Keratinocyte (primary cell): ENCODE measurements at regions not wholly inside any gene's neighbourhood (a gene's known extent, or its start where the extent isn't known, plus 50 kb on each side); places are given as distances from the start of the nearest gene placed in this dataset.

ENCODE experiments used
- DNase-seq: peaks from one replicate; pipeline ENCODE4 v3.0.0-alpha.2; 2011; ENCODE audit warnings: low read depth, missing footprints, low spot score
- FAIRE-seq: peaks from 2 replicates; lab custom pipeline; 2011; peaks lifted over from hg19 to GRCh38; lab: Jason Lieb, UNC
- H2AFZ ChIP-seq: 2 replicates; pipeline ENCODE4 v1.6.0; 2012; ENCODE audit warnings: low read length, control low read depth, inconsistent platforms; ENCODE audit not compliant: control insufficient read depth
- H3K27ac ChIP-seq: 2 replicates; pipeline ENCODE4 v1.5.1; 2011; ENCODE audit warnings: low read length; ENCODE audit not compliant: control insufficient read depth, insufficient read depth
- H3K27me3 ChIP-seq: 3 replicates; pipeline ENCODE4 v1.6.0; 2011; ENCODE audit warnings: low read length; ENCODE audit not compliant: control insufficient read depth, insufficient read depth; ENCODE audit errors: extremely low read depth
- H3K36me3 ChIP-seq, 2 experiments: 2 replicates in 1 of 2; 3 replicates in 1 of 2; pipeline ENCODE4 v1.5.1; 2011; ENCODE audit warnings: low read length in 2 of 2, mild to moderate bottlenecking in 1 of 2; ENCODE audit not compliant: control insufficient read depth in 2 of 2, insufficient read depth in 2 of 2; ENCODE audit errors: extremely low read depth in 1 of 2
- H3K4me1 ChIP-seq: 3 replicates; pipeline ENCODE4 v1.5.1; 2011; ENCODE audit warnings: low read length; ENCODE audit not compliant: control insufficient read depth, insufficient read depth; ENCODE audit errors: extremely low read depth
- H3K4me2 ChIP-seq: 3 replicates; pipeline ENCODE4 v1.6.0; 2011; ENCODE audit warnings: low read depth, low read length; ENCODE audit not compliant: control insufficient read depth, insufficient read depth; ENCODE audit errors: extremely low read depth
- H3K4me3 ChIP-seq, 3 experiments: fragments of 200-600 bp in 1 of 3; sonication (generic) in 1 of 3; 2 replicates in 2 of 3; 3 replicates in 1 of 3; pipeline ENCODE4 v1.5.1; 2011 to 2016; ENCODE audit warnings: low read length in 3 of 3, mild to moderate bottlenecking in 3 of 3, control low read depth in 2 of 3, inconsistent platforms in 1 of 3, low read depth in 1 of 3, mixed read lengths in 1 of 3, mixed run types in 1 of 3, moderate library complexity in 1 of 3; ENCODE audit not compliant: control insufficient read depth in 2 of 3, insufficient read depth in 2 of 3; ENCODE audit errors: extremely low read depth in 1 of 3
- H3K79me2 ChIP-seq: 2 replicates; pipeline ENCODE4 v1.6.0; 2012; ENCODE audit warnings: low read length; ENCODE audit not compliant: control insufficient read depth, insufficient read depth
- H3K9ac ChIP-seq: 3 replicates; pipeline ENCODE4 v1.6.0; 2011; ENCODE audit warnings: low read length; ENCODE audit not compliant: control insufficient read depth, insufficient read depth; ENCODE audit errors: extremely low read depth
- H3K9me1 ChIP-seq: 3 replicates; pipeline ENCODE4 v1.6.0; 2011; ENCODE audit warnings: low read length; ENCODE audit not compliant: control insufficient read depth, insufficient read depth; ENCODE audit errors: extremely low read depth
- H3K9me3 ChIP-seq: 2 replicates; pipeline ENCODE4 v1.5.1; 2012; ENCODE audit warnings: low read depth, low read length; ENCODE audit not compliant: control insufficient read depth
- H4K20me1 ChIP-seq: 3 replicates; pipeline ENCODE4 v1.6.0; 2011; ENCODE audit warnings: low read length; ENCODE audit not compliant: control insufficient read depth, insufficient read depth; ENCODE audit errors: extremely low read depth
- CTCF ChIP-seq, 3 experiments: IDR thresholded peaks in 1 of 3; conservative IDR thresholded peaks in 1 of 3; optimal IDR thresholded peaks in 1 of 3; 2 replicates in 2 of 3; 3 replicates in 1 of 3; pipeline versions ENCODE3 to v1.5.1; 2011; ENCODE audit warnings: low read length in 3 of 3, mild to moderate bottlenecking in 3 of 3, moderate library complexity in 2 of 3, control low read depth in 1 of 3, inconsistent platforms in 1 of 3; ENCODE audit not compliant: insufficient read depth in 2 of 3; ENCODE audit errors: extremely low read depth in 1 of 3
- EZH2 ChIP-seq: IDR thresholded peaks from one replicate; pipeline ENCODE4 v1.6.1; 2012; ENCODE audit warnings: inconsistent platforms, mild to moderate bottlenecking, low read length, moderate library complexity
- dilution Hi-C: fragments of 300-500 bp; cut with MboI; formaldehyde crosslinking; loops from one replicate; pipeline ENCODE4 v1.7.0; 2020; ENCODE audit warnings: low sequenced_read_pairs; ENCODE audit not compliant: extremely low pct_ligation_motif_present

DNA sequence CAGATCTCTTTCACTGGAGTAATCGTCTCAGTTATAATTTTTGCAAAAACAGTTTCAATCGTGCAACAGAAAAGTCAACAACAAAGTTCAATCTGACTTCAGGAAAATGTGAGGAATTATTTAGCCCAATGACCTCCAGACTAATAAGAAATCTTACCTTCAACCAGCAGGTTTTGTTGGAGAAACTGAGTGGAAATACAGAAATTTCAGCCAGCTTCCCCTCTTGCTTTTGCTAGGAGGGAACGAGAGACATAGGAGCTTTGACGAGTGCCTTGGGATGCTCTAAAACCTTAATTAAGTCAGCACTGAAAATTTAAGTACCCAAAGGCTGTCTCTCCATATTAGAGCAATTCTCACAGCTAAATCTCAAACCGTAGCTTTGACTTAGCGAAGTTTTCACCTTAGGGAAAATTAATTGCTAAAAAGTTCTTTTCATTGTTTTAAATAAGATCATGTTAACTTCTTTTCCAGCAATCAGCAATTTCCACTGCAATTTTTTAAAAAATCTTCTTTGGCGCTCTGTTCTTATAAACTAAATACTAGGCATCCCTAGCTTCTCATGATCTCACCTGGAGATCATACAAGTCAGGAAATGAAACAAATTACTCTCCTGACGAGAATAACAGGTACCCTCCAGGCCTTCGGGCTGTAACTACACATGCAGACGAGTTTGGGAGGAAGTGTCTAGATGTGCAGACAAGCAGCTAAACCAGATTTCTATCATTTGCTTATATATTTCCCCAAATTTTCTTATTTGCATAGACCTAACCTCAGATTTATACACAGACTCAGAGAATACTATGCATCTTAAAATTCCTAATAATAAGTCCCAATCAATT is 250.2 kb downstream of the FAM43A start:
- Histone ChIP-seq H3K4me2 (no peak overlapping the region), H3K79me2 (no peaks in the 10 kb centered on the region), H3K27ac (no peak overlapping the region), H3K4me1 (no peaks in the 10 kb centered on the region), H3K27me3 (no peaks in the 10 kb centered on the region), H3K9me3 (no peaks in the 10 kb centered on the region), H2AFZ (no peak overlapping the region), H3K4me3 (no peak overlapping the region), H3K36me3 (no peaks in the 10 kb centered on the region), H3K9ac (no peak overlapping the region), H3K9me1 (no peaks in the 10 kb centered on the region), H4K20me1 (no peaks in the 10 kb centered on the region)
- FAIRE-seq (no peak), DNase-seq (no peak)
- TF ChIP-seq EZH2: no peak
- no peak for TF ChIP-seq CTCF (optimal IDR thresholded peaks at IDR 0.05 in 1 of 3, IDR thresholded peaks at IDR 0.05 in 1 of 3, conservative IDR thresholded peaks at IDR 0.05 in 1 of 3; ENCODE audit: extremely low read depth in 1 of 3, insufficient read depth in 2 of 3, low read length in 3 of 3)
- dilution Hi-C loops: no loop called here

GRCh38 chr3:194936659-194937058 is 251.0 kb downstream of the FAM43A start:
- Histone ChIP-seq H3K27me3 (peaks cover 3% of the 10 kb centered on the region), H3K36me3 (no peaks in the 10 kb centered on the region), H3K4me2 (no peak overlapping the region), H3K27ac (no peak overlapping the region), H3K4me3 (no peak overlapping the region), H3K4me1 (no peaks in the 10 kb centered on the region), H3K9me3 (no peaks in the 10 kb centered on the region), H3K9ac (no peak overlapping the region), H3K79me2 (no peaks in the 10 kb centered on the region), H4K20me1 (no peaks in the 10 kb centered on the region), H2AFZ (no peak overlapping the region), H3K9me1 (no peaks in the 10 kb centered on the region)
- dilution Hi-C loops: no loop called here
- TF ChIP-seq CTCF (optimal IDR thresholded peaks at IDR 0.05 in 1 of 3, IDR thresholded peaks at IDR 0.05 in 1 of 3, conservative IDR thresholded peaks at IDR 0.05 in 1 of 3; ENCODE audit: extremely low read depth in 1 of 3, insufficient read depth in 2 of 3, low read length in 3 of 3): no peak
- no peak for TF ChIP-seq EZH2
- FAIRE-seq (no peak), DNase-seq (no peak)
